COLO829 (cell line): ENCODE measurements at regions not wholly inside any gene's neighbourhood (a gene's known extent, or its start where the extent isn't known, plus 50 kb on each side); places are given as distances from the start of the nearest gene placed in this dataset.
A peak's percentile ranks its signal among the peaks of the same experiment; 100 is the strongest.

ENCODE experiments used
- DNase-seq: peaks from one replicate; pipeline ENCODE4 v3.0.0; 2012; ENCODE audit warnings: low spot score

- no peak for DNase-seq
Observed at GRCh38 chr2:206845877-206846276, 80.5 kb downstream of the FASTKD2 start.

GRCh38 chr2:206846331-206846730, 80.9 kb downstream of the FASTKD2 start:
- DNase-seq = no peak

GRCh38 chr2:206846981-206847834, 81.8 kb downstream of the FASTKD2 start:
- no peak for DNase-seq

- no peak for DNase-seq
Observed at GRCh38 chr2:206850369-206850768, 85.0 kb downstream of the FASTKD2 start.

- no peak for DNase-seq
Observed at GRCh38 chr2:206851521-206851920, 86.1 kb downstream of the FASTKD2 start.

- DNase-seq = no peak
Observed at GRCh38 chr2:206853915-206854314, 85.4 kb upstream of the CPO start.

GRCh38 chr2:206855585-206856433, 83.5 kb upstream of the CPO start:
- DNase-seq = no peak

- no peak for DNase-seq
Observed at GRCh38 chr2:206856513-206856912, 82.8 kb upstream of the CPO start.

GRCh38 chr2:206858687-206859329, 80.5 kb upstream of the CPO start:
- DNase-seq = no peak

GRCh38 chr2:206859330-206859739, 80.0 kb upstream of the CPO start:
- DNase-seq = no peak

GRCh38 chr2:206863196-206863595, 76.1 kb upstream of the CPO start:
- DNase-seq = no peak

- DNase-seq = peak; percentile 44
Observed at GRCh38 chr2:206863716-206864115, 75.6 kb upstream of the CPO start.

GRCh38 chr2:206867006-206867405, 72.3 kb upstream of the CPO start:
- no peak for DNase-seq

- DNase-seq = no peak
Observed at GRCh38 chr2:206869824-206870495, 69.4 kb upstream of the CPO start.

- DNase-seq = no peak
Observed at GRCh38 chr2:206873423-206873822, 65.9 kb upstream of the CPO start.

GRCh38 chr2:206875701-206876100, 63.6 kb upstream of the CPO start:
- DNase-seq = no peak

GRCh38 chr2:206876216-206876860, 63.0 kb upstream of the CPO start:
- DNase-seq = no peak

GRCh38 chr2:206881708-206882410, 57.5 kb upstream of the CPO start:
- no peak for DNase-seq

- no peak for DNase-seq
Observed at GRCh38 chr2:206886696-206887095, 52.6 kb upstream of the CPO start.

- DNase-seq = no peak
Observed at GRCh38 chr2:206887745-206888144, 51.6 kb upstream of the CPO start.
